ENCODE measurements at regions not wholly inside any gene's neighbourhood (a gene's known extent, or its start where the extent isn't known, plus 50 kb on each side); places are given as distances from the start of the nearest gene placed in this dataset.

DNA sequence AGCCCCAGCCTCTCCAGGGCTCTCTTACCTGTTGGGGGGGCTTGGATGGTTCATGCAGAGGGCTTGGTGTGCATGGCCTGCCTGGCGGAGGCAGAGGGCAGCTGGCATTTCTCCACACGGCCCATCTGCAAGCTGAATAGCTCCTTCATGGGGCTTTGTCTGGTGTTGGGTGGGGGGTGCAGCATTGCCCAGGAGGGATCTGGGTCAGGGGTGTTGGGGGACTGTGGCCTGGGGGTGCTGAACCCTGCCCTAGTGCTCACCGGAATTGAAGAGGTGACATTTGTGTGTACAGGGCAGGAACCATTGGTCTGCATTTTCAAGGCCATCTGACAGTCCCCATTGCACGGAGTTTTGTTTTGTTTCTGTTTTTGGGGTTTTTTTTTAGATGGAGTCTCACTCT, 58.8 kb upstream of the HAAO start:
- Histone ChIP-seq H3K4me3 (ENCODE audit: control insufficient read depth in 2 of 3, extremely low read depth in 1 of 3, insufficient read depth in 2 of 3, low read depth in 1 of 3, low read length in 3 of 3) (no peak overlapping the region), H3K27ac (ENCODE audit: control insufficient read depth, insufficient read depth, low read length) (no peak overlapping the region), H3K9ac (ENCODE audit: control insufficient read depth, extremely low read depth, insufficient read depth, low read length) (no peak overlapping the region), H2AFZ (ENCODE audit: control insufficient read depth, low read length) (no peak overlapping the region), H3K27me3 (ENCODE audit: control insufficient read depth, extremely low read depth, insufficient read depth, low read length) (no peaks in the 10 kb centered on the region), H3K79me2 (ENCODE audit: control insufficient read depth, insufficient read depth, low read length) (no peaks in the 10 kb centered on the region), H4K20me1 (ENCODE audit: control insufficient read depth, extremely low read depth, insufficient read depth, low read length) (no peaks in the 10 kb centered on the region), H3K9me3 (ENCODE audit: control insufficient read depth, low read depth, low read length) (no peaks in the 10 kb centered on the region), H3K4me1 (ENCODE audit: control insufficient read depth, extremely low read depth, insufficient read depth, low read length) (peaks cover 27% of the 10 kb centered on the region), H3K9me1 (ENCODE audit: control insufficient read depth, extremely low read depth, insufficient read depth, low read length) (no peaks in the 10 kb centered on the region), H3K36me3 (ENCODE audit: control insufficient read depth in 2 of 2, extremely low read depth in 1 of 2, insufficient read depth in 2 of 2, low read length in 2 of 2) (no peaks in the 10 kb centered on the region), H3K4me2 (ENCODE audit: control insufficient read depth, extremely low read depth, insufficient read depth, low read depth, low read length) (no peak overlapping the region)
- DNase-seq (ENCODE audit: low read depth, low spot score) (no peak), FAIRE-seq (no peak)
- TF ChIP-seq CTCF (optimal IDR thresholded peaks at IDR 0.05 in 1 of 3, IDR thresholded peaks at IDR 0.05 in 1 of 3, conservative IDR thresholded peaks at IDR 0.05 in 1 of 3; ENCODE audit: extremely low read depth in 1 of 3, insufficient read depth in 2 of 3, low read length in 3 of 3) (no peak), EZH2 (IDR thresholded peaks at IDR 0.05; ENCODE audit: low read length) (no peak)
- dilution Hi-C loops (cut with MboI; ENCODE audit: extremely low pct_ligation_motif_present, low sequenced_read_pairs): no loop called here

DNA sequence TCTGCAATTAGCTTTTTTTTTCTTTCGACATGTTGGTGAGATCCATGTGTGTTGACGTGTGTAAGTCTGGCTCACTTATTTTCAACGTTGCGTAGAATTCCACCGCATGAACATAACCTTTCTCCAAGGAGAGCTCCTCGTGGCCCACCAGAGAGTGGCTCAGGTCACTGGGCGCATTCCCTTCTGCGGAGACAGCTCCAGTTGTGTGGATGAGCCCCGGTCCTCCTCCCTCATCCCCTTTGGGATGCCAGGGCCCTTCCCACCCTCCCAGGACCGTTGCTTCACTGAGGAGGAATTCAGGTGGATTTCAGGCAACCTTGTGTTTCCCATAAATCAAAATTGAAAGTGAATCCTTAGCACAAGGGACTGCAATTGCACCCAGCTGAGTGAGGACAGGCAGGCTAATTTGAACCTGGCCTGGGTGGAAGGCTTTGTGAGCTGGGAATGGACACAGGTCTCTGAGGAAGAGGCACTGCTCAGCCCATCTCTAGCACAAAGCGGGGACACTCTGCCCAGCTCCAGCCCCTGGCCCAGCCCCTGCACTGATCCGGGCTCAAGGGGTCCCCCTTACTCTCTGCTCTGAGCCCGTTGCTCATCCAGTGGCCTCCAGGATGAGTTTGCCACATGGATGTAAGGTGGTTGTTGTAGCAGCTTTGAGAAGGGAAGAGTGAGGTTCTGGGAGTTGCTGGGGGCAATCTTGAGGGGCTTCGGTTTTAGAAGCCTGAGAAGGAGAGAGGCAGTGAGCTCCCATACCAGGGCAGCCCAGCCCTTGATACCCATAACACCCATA, 57.8 kb upstream of the HAAO start:
- dilution Hi-C loops (cut with MboI; ENCODE audit: extremely low pct_ligation_motif_present, low sequenced_read_pairs): no loop called here
- no peaks in the 10 kb centered on the region for H3K9me3 ChIP-seq (ENCODE audit: control insufficient read depth, low read depth, low read length)
- no peak overlapping the region for H3K4me3 ChIP-seq (ENCODE audit: control insufficient read depth in 2 of 3, extremely low read depth in 1 of 3, insufficient read depth in 2 of 3, low read depth in 1 of 3, low read length in 3 of 3)
- no peak for DNase-seq (ENCODE audit: low read depth, low spot score)
- no peaks in the 10 kb centered on the region for H3K27me3 ChIP-seq (ENCODE audit: control insufficient read depth, extremely low read depth, insufficient read depth, low read length)
- H3K36me3 ChIP-seq (ENCODE audit: control insufficient read depth in 2 of 2, extremely low read depth in 1 of 2, insufficient read depth in 2 of 2, low read length in 2 of 2): no peaks in the 10 kb centered on the region
- H3K4me1 ChIP-seq (ENCODE audit: control insufficient read depth, extremely low read depth, insufficient read depth, low read length): peaks cover 28% of the 10 kb centered on the region
- peaks cover 2% of the 10 kb centered on the region for H4K20me1 ChIP-seq (ENCODE audit: control insufficient read depth, extremely low read depth, insufficient read depth, low read length)
- no peak overlapping the region for H2AFZ ChIP-seq (ENCODE audit: control insufficient read depth, low read length)
- no peaks in the 10 kb centered on the region for H3K79me2 ChIP-seq (ENCODE audit: control insufficient read depth, insufficient read depth, low read length)
- no peak for FAIRE-seq
- H3K4me2 ChIP-seq (ENCODE audit: control insufficient read depth, extremely low read depth, insufficient read depth, low read depth, low read length): no peak overlapping the region
- H3K27ac ChIP-seq (ENCODE audit: control insufficient read depth, insufficient read depth, low read length): no peak overlapping the region
- H3K9ac ChIP-seq (ENCODE audit: control insufficient read depth, extremely low read depth, insufficient read depth, low read length): no peak overlapping the region
- TF ChIP-seq CTCF (optimal IDR thresholded peaks at IDR 0.05 in 1 of 3, IDR thresholded peaks at IDR 0.05 in 1 of 3, conservative IDR thresholded peaks at IDR 0.05 in 1 of 3; ENCODE audit: extremely low read depth in 1 of 3, insufficient read depth in 2 of 3, low read length in 3 of 3) (no peak), EZH2 (IDR thresholded peaks at IDR 0.05; ENCODE audit: low read length) (no peak)
- no peaks in the 10 kb centered on the region for H3K9me1 ChIP-seq (ENCODE audit: control insufficient read depth, extremely low read depth, insufficient read depth, low read length)

Measured in keratinocyte (primary cell).